ENCODE measurements at regions not wholly inside any gene's neighbourhood (a gene's known extent, or its start where the extent isn't known, plus 50 kb on each side); places are given as distances from the start of the nearest gene placed in this dataset.

DNA sequence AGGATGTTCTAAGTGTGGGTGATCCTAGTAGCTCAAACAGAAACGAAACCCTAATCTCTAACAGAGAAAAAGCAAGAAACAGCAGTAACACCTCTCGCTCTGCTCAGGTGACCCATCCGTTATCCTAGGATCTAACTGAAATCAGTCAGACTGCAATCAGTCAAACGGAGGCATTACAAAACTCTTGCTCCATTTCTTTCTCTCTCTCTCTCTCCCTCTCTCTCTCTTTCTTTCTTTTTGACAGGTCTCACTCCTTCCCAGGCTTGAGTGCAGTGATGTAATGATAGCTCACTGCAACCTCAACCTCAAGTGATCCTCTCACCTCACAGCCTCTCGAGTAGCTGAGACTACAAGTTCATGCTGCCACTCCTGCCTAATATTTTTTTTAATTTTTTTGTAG lies 1283.5 kb upstream of the CELF2 start:
- H3K4me3 ChIP-seq (ENCODE audit: low read depth, low read length): no peak overlapping the region
- TF ChIP-seq, protein P1, sequence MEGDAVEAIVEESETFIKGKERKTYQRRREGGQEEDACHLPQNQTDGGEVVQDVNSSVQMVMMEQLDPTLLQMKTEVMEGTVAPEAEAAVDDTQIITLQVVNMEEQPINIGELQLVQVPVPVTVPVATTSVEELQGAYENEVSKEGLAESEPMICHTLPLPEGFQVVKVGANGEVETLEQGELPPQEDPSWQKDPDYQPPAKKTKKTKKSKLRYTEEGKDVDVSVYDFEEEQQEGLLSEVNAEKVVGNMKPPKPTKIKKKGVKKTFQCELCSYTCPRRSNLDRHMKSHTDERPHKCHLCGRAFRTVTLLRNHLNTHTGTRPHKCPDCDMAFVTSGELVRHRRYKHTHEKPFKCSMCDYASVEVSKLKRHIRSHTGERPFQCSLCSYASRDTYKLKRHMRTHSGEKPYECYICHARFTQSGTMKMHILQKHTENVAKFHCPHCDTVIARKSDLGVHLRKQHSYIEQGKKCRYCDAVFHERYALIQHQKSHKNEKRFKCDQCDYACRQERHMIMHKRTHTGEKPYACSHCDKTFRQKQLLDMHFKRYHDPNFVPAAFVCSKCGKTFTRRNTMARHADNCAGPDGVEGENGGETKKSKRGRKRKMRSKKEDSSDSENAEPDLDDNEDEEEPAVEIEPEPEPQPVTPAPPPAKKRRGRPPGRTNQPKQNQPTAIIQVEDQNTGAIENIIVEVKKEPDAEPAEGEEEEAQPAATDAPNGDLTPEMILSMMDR (IDR thresholded peaks at IDR 0.05; ENCODE audit: low read depth, low read length, missing control alignments): no peak
- DNase-seq (ENCODE audit: low read depth): no peak

- TF ChIP-seq, protein P1 (IDR thresholded peaks at IDR 0.05; ENCODE audit: low read depth, low read length, missing control alignments): no peak
Measured at GRCh38 chr10:9735731-9736130, 1281.9 kb upstream of the CELF2 start.

DNA sequence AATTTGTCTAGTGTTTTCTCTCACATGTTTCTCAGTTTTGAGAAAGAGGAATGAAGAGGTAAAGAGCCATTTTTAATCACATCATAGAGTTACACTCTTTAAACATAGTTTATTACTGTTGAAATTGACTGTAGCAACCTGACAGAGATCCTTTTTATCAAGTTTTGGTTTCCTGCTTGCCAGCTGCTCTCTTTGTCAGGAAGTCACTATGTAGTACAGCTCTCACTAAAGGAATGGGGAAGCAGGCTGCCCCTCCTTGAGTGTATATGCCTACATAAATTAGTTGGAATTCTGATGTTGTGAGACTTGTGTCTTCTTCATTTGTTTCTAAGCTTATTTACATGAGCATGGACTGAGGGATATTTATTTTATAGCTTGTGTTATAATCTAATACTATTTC lies 1274.0 kb upstream of the CELF2 start:
- H3K4me3 ChIP-seq (ENCODE audit: low read depth, low read length): no peak overlapping the region
- DNase-seq (ENCODE audit: low read depth): no peak
- TF ChIP-seq, protein P1 (IDR thresholded peaks at IDR 0.05; ENCODE audit: low read depth, low read length, missing control alignments): no peak

More at GRCh38 chr10:9735731-9736130, 1281.9 kb upstream of the CELF2 start:
- H3K4me3 ChIP-seq (ENCODE audit: low read depth, low read length): no peak overlapping the region
- no peak for DNase-seq (ENCODE audit: low read depth)

DNA sequence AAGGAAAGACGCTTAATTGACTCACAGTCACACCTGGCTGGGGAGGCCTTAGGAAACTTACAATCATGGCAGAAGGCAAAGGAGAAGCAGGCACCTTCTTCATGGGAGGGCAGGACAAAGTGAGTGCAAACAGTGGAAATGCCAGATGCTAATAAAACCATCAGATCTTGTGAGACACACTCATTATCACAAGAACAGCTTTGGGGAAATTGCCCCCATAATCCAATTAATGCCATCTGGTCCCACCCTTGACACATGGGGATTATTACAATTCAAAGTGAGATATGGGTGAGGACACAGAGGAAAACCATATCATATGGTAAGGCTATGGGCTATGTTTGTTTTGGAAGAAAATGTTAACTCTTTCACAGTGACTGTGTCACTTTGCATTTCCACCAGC lies 1272.5 kb upstream of the CELF2 start:
- DNase-seq (ENCODE audit: low read depth): no peak
- TF ChIP-seq, protein P1 (IDR thresholded peaks at IDR 0.05; ENCODE audit: low read depth, low read length, missing control alignments): no peak
- H3K4me3 ChIP-seq (ENCODE audit: low read depth, low read length): no peak overlapping the region

GRCh38 chr10:9757176-9757575 lies 1260.5 kb upstream of the CELF2 start:
- TF ChIP-seq, protein P1 (IDR thresholded peaks at IDR 0.05; ENCODE audit: low read depth, low read length, missing control alignments): no peak
- H3K4me3 ChIP-seq (ENCODE audit: low read depth, low read length): no peak overlapping the region

GRCh38 chr10:9759596-9759995 lies 1258.1 kb upstream of the CELF2 start:
- TF ChIP-seq, protein P1 (IDR thresholded peaks at IDR 0.05; ENCODE audit: low read depth, low read length, missing control alignments): no peak
- DNase-seq (ENCODE audit: low read depth): no peak
- no peak overlapping the region for H3K4me3 ChIP-seq (ENCODE audit: low read depth, low read length)

More at GRCh38 chr10:9757176-9757575, 1260.5 kb upstream of the CELF2 start:
- DNase-seq (ENCODE audit: low read depth): no peak

- H3K4me3 ChIP-seq (ENCODE audit: low read depth, low read length): no peak overlapping the region
- DNase-seq (ENCODE audit: low read depth): no peak
- TF ChIP-seq, protein P1 (IDR thresholded peaks at IDR 0.05; ENCODE audit: low read depth, low read length, missing control alignments): no peak
Measured at GRCh38 chr10:9762966-9763656, 1254.6 kb upstream of the CELF2 start.
